Superior temporal gyrus (tissue), 1 donor: ENCODE measurements at regions not wholly inside any gene's neighbourhood (a gene's known extent, or its start where the extent isn't known, plus 50 kb on each side); places are given as distances from the start of the nearest gene placed in this dataset.
A peak's percentile ranks its signal among the peaks of the same experiment; 100 is the strongest.
"Not testable (repeated sequence)": the region's sequence is repeated elsewhere in the genome, so short reads cannot be mapped to it uniquely, and the experiment has no call there.

Experiments
- DNase-seq: peaks from one replicate; pipeline ENCODE4 v3.0.0-alpha.2; 2016; ENCODE audit errors: extremely low spot score

- no peak for DNase-seq
Observed at GRCh38 chr7:47089461-47089860, 492.4 kb downstream of the TNS3 start.

GRCh38 chr7:47089068-47089417, 492.9 kb downstream of the TNS3 start:
- DNase-seq, result no peak

- peak; percentile 80 for DNase-seq
Observed at GRCh38 chr7:47088329-47089067, 493.4 kb downstream of the TNS3 start.

GRCh38 chr7:47087866-47088265, 494.0 kb downstream of the TNS3 start:
- DNase-seq, result no peak

GRCh38 chr7:47085491-47086275, 496.2 kb downstream of the TNS3 start:
- DNase-seq, result no peak

GRCh38 chr7:47083476-47084250, 498.2 kb downstream of the TNS3 start:
- DNase-seq, result no peak

GRCh38 chr7:47080816-47081215, 501.1 kb downstream of the TNS3 start:
- no peak for DNase-seq

- no peak for DNase-seq
Observed at GRCh38 chr7:47078241-47078640, 503.7 kb downstream of the TNS3 start.

- no peak for DNase-seq
Observed at GRCh38 chr7:47074702-47075153, 507.2 kb downstream of the TNS3 start.

- no peak for DNase-seq
Observed at GRCh38 chr7:47073284-47073683, 508.6 kb downstream of the TNS3 start.

- DNase-seq, result no peak
Observed at GRCh38 chr7:47071866-47072265, 510.0 kb downstream of the TNS3 start.

- DNase-seq, result no peak
Observed at GRCh38 chr7:47069385-47070076, 512.4 kb downstream of the TNS3 start.

- no peak for DNase-seq
Observed at GRCh38 chr7:47066976-47067614, 514.8 kb downstream of the TNS3 start.

GRCh38 chr7:47056731-47057130, 525.2 kb downstream of the TNS3 start:
- no peak for DNase-seq

GRCh38 chr7:47052541-47053208, 529.2 kb downstream of the TNS3 start:
- not testable (repeated sequence) for DNase-seq

- no peak for DNase-seq
Observed at GRCh38 chr7:47049234-47049774, 532.6 kb downstream of the TNS3 start.

GRCh38 chr7:47047384-47047783, 534.5 kb downstream of the TNS3 start:
- no peak for DNase-seq

- DNase-seq, result no peak
Observed at GRCh38 chr7:47046949-47047348, 535.0 kb downstream of the TNS3 start.

- no peak for DNase-seq
Observed at GRCh38 chr7:47045207-47046051, 536.5 kb downstream of the TNS3 start.

GRCh38 chr7:47044625-47045024, 537.3 kb downstream of the TNS3 start:
- DNase-seq, result no peak
